HG02642 (cell line): ENCODE measurements at regions not wholly inside any gene's neighbourhood (a gene's known extent, or its start where the extent isn't known, plus 50 kb on each side); places are given as distances from the start of the nearest gene placed in this dataset.

ENCODE experiments used
- ATAC-seq: cut with Tn5 transposase; IDR thresholded peaks from one replicate; pipeline ENCODE4 v1.9.1; 2021; ENCODE audit warnings: mild to moderate bottlenecking; ENCODE audit not compliant: unreplicated experiment, poor library complexity

DNA sequence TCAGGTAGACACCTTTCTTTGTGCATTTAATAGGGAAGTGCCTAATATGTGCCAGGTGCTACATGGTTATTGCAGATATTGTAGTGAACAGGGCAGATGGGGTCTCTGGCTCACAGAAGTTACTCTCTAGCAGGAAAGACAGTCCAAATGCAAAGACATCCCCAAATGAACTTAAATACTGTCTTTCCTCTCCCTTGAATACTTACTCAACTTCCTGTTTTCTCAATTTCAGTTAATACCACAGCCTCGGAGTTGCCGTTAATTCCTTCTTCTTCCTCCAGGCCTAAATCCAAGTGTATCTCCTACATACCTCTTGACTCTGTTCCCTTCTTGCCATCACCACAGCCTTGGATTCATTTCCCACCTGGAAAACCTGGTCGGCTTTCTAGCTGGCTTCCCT lies 134.3 kb upstream of the SESN3 start:
- ATAC-seq: no peak

GRCh38 chr11:95364324-95365295 lies 133.6 kb upstream of the SESN3 start:
- ATAC-seq: no peak

GRCh38 chr11:95363708-95364107 lies 132.7 kb upstream of the SESN3 start:
- ATAC-seq: no peak

GRCh38 chr11:95363164-95363563 lies 132.2 kb upstream of the SESN3 start:
- no peak for ATAC-seq

- no peak for ATAC-seq
Measured at GRCh38 chr11:95361180-95361579, 130.2 kb upstream of the SESN3 start.

- ATAC-seq: no peak
Measured at GRCh38 chr11:95360377-95361075, 129.5 kb upstream of the SESN3 start.

GRCh38 chr11:95359756-95360155 lies 128.8 kb upstream of the SESN3 start:
- ATAC-seq: no peak

GRCh38 chr11:95359341-95359663 lies 128.3 kb upstream of the SESN3 start:
- no peak for ATAC-seq

DNA sequence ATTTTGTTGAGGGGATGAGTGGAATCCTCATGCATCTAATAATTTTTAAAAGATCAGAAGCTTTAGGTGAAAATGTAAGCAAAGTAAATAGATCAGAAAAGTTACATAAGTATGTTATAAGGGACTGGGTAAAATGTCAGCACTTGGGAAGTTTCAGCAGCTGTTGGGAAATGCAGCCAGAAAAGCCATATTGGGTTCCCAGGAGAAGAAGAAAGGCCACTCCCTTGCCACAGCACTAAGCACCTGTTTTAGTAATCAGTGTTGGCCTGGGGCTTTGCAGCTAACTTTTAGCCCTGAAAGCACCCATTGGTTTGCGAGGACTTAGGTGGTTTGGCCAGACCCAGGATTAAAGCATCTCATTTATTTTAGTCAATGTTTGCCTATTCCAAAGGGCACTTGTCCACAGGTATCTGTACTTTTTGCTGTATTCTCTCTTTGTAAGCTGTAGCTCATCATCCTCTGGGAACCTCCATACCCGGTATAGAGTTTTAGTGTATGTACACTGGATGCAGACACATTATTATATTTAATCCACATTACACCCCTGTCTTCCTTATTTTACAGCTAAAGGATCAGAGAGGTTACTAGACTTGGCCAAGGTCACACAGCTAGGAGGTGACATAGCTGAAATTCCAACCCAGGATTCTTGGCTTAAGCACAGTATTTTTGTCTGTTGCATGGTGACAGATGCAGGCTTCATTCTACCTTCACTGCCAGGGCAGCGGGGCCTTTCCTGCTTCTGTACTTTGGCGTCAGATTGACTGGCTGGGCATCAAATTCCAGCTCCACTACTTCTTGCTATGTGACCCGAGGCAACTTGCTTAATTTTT lies 127.7 kb upstream of the SESN3 start:
- no peak for ATAC-seq

DNA sequence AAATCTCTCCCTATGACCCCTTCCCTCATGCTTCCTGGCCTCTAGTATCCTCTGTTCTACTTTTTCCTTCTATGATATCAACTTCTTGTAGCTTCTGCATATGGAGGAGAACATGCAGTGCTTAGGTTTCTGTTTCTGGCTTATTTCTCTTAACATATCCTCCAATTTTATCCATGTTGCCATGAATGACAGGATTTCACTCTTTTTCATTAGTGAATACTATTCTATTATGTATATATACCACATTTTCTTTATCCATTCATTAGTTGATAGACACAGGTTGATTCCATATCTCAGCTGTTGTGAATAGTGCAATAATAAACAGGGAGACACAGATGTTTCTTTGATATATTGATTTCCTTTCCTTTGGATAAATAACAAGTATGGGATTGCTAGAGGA lies 123.3 kb upstream of the SESN3 start:
- no peak for ATAC-seq

DNA sequence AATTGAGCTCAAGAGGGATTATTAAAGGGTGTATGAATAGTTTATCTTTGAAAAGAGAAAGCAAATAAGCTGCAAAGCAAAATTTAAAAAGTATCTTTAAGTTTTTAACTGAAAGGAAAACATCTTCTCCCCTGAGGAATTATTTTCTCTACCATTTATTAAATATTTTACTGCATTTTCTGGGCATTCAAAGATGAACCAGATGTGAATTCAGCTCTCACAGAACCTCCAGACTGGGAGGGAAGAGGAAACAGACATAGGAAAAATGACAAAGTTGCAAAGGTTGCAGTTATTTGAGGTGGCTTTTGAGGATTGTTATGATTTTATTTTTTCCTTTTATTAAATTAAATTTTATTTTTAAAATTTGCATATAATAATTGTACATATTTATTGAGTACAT lies 122.7 kb upstream of the SESN3 start:
- ATAC-seq: no peak

- no peak for ATAC-seq
Measured at GRCh38 chr11:95352733-95353346, 121.8 kb upstream of the SESN3 start.

DNA sequence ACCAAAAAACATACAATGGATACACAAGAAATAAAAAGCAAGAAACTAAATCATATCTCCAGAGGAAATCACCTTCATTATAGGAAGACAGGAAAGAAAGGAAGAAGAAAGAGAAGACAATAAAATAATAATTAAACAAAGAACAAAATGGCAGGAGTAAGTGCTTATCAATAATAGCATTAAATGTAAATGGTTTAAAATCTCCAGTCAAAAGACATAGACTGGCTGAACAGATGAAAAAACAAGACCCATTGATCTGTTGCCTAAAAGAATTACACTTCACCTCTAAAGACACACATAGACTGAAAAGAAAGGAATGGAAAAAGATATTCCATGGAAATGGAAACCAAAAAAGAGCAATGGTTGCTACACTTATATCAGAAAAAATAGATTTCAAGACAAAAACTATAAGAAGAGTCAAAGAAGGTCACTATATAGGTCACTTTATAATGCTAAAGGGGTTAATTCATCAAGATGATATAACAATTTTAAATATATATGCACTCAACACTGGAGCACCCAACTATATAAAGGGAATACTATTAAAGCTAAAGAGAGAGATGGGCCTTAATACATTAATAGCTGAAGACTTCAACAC lies 118.4 kb upstream of the SESN3 start:
- ATAC-seq: no peak

- no peak for ATAC-seq
Measured at GRCh38 chr11:95346265-95346664, 115.3 kb upstream of the SESN3 start.

DNA sequence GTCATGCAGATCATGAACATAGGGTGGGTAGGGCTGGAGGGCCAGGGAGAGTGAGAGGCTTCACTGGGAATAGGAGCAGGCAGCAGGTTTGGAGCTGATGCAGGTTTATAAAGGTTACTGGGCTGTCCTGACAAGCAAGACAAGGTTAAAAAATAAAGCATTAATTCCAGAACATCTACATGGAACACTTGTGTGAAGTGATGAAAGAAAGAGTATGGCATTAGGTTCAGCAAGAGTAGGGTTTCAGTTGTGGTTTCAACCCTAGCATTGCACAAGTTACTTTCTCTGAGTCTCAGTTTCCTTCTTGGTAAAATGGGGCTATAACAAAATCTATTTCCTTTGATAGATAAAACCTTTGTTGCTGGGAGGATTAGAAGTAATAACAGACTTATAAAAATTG lies 114.6 kb upstream of the SESN3 start:
- peak; percentile 78 for ATAC-seq

DNA sequence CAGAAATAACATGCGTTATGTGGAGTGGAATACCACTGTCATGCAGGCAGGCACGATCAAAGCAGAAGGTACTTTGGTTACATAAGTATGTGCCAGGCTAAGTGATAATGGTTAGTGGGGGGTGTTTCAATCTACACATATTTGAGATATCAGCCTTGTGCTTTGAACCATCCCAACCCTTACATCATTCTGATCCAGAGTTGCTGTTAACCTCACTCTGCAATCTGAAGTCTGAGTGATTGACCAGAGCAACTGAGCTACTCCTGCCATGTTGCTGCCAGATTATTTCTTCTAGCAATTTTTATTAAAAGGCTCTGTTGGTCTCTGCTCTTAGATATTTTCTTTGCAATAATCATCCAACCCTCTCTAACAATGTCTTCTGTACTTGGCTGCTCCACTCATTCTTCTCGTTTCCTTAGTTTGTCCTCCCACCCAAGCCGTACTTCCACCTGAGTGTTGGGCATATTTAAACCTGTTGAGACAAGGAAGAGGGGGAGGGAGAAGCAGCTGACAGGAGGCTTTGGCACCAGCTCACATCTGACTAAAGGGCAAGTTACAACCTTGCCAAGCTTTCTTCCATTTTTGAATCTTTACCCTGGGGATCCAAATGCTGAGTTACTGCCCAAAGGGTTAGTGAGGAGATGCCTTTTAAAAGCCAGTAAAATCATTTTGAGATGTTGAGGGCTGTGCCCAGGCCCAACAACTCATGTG lies 114.1 kb upstream of the SESN3 start:
- no peak for ATAC-seq

DNA sequence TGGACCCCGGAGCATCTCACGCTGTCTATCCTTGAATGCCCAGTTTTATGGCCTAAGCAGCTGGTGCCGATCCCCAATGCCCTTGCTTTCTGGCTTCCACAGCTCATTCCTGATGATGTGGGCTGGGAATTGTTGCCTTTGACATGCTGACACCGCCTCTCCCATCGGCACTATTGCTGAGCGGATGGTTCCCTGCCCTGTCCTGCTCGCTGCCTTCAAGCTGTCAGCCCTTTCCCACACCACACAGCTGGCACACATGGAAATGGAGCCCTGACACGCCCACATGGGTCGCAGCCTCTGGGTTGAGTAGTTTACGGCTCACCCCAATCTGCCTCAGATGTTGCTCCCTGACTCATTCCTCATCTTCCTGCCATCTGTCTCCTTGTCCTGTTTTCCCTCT lies 110.2 kb upstream of the SESN3 start:
- no peak for ATAC-seq

DNA sequence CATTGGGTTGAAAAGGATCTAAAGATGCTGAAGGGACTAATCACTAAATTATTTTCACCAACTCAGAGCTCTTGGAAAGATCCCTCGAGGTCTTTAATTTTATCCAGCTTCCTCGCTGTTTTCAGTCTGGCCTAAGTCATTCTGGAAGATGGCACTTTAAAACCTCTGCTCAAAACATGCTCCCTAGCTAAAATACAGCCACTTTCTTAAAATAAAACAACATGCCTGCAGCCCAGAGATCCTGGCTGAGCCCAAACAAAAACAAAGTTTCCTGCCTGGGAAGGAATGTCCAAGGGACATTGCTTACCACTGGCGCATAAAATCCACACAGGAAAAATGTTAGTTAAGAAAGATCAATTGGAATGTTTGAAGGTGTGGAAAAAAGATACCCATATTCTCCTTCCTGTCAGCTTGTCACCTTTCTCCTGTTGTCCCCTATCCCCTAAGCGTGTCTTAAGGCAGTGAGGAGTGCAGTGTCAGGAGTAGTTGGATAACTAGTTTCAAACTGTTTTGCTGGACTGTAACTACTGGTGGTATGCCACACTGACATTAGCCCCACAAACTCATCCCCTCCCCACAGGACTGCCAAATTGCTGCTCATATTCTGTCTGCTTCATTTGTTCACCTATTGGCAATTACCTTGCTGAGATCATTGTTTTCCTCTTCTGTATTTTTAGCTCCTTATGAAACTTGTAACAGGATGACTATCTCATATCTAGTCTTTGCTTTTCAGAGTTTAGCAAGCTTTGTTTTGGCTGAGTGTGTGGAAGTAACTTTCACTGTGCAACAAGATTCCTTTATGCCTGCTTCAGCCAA lies 108.3 kb upstream of the SESN3 start:
- ATAC-seq: no peak
